ENCODE measurements at regions not wholly inside any gene's neighbourhood (a gene's known extent, or its start where the extent isn't known, plus 50 kb on each side); places are given as distances from the start of the nearest gene placed in this dataset.

GRCh38 chr17:55632893-55633292 is 89.8 kb downstream of the TMEM100 start:
- no peak for DNase-seq

GRCh38 chr17:55632236-55632635 is 90.4 kb downstream of the TMEM100 start:
- no peak for DNase-seq

DNA sequence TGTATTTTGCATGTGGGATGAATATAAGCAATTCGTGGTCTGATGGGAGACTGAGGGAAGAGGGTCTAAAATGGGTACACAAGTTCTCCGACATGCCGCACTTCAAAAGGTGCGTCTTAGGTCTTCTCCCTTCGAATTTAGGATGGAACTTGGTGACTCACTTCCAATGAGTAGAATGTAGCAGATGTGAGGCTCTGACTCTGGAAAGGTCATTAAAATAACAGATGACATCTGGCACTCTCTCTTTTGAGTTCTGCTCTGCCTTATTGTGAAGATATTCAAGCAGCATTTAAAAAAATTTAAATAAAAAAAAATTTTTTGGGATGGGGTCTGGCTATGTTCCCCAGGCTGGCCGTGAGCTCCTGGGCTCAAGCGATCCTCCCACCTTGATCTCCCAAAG is 92.7 kb downstream of the TMEM100 start:
- no peak for DNase-seq

- no peak for DNase-seq
Observed at GRCh38 chr17:55625521-55625920, 97.1 kb downstream of the TMEM100 start.

- DNase-seq: no peak
Observed at GRCh38 chr17:55624772-55625433, 97.8 kb downstream of the TMEM100 start.

DNA sequence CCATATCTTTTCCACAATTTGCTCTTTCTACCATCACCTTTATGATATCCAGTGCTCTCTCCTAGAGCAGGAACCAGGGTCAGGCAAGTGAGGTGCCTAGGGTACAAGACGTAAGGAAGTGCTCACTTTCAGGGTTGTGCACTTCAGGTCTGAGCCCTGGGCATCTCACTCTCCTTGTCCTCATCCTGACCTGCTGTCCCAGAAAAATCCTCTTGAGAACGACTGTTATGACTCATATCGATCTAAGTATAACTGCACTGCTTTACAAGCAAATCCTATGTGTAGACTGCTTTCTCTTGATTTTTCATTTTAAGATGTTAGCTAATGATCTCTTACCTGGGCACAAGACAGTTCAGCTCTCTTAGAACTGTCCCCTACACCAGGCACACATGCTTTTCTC is 100.1 kb downstream of the TMEM100 start:
- DNase-seq: no peak

DNA sequence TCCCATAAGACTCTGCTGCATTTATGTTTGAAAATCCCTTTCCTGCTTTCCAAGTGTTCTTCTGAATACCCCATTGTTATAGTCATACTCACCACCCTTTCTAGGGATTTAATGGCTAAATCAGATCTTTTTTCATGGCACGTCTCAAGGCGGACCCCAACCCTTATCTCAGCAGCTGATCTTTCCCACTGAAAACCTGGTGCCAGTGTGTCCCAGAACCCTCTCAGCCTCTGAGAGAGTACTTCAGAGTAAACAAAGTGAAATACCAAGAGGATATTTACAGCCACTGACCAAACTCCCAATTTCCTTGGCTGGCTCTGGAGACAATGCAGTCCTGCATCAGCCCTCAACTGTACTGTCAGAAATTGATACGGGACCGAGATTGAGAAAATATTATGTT is 101.7 kb downstream of the TMEM100 start:
- DNase-seq: no peak

GRCh38 chr17:55620023-55620422 is 102.6 kb downstream of the TMEM100 start:
- DNase-seq: no peak

DNA sequence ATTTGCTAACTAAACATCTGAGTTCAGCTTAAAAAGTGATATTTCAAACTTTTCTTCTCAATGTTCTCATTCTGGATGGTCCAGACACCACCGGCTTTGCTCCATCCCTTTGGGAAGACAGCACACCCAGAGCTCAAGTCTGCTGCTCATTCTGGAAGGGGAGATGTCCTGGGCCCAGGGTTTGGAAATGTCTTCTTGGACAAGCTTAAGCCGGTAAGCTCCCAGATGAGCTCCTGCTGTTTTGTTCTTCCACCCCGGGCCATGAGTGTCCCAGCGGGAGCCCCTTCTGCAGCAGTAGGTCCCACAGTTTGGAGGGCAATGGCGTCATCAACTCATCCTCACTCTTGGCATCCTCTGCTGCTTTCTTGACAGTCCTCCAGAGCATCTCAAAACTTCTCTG is 105.2 kb downstream of the TMEM100 start:
- DNase-seq: no peak

- no peak for DNase-seq
Observed at GRCh38 chr17:55614061-55614460, 102.8 kb upstream of the SMIM36 start.

- no peak for DNase-seq
Observed at GRCh38 chr17:55612691-55613141, 101.5 kb upstream of the SMIM36 start.

- no peak for DNase-seq
Observed at GRCh38 chr17:55607731-55608341, 96.6 kb upstream of the SMIM36 start.

DNA sequence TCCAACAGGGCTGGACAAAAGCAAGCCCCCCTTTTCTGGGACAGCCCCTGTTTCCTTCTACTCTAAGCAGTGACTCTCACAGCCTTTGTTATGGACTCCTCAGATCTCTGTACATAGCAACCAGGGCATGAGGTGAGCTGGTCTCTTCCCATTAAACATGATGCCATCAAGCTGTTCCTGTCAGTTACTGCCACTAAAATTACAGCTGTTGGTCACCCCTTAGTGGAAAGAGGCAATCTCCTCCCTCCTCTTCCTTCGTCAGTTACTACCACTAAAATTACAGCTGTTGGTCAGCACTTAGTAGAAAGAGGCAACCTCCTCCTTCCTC is 95.2 kb upstream of the SMIM36 start:
- no peak for DNase-seq

GRCh38 chr17:55605705-55606487 is 94.6 kb upstream of the SMIM36 start:
- DNase-seq: no peak

DNA sequence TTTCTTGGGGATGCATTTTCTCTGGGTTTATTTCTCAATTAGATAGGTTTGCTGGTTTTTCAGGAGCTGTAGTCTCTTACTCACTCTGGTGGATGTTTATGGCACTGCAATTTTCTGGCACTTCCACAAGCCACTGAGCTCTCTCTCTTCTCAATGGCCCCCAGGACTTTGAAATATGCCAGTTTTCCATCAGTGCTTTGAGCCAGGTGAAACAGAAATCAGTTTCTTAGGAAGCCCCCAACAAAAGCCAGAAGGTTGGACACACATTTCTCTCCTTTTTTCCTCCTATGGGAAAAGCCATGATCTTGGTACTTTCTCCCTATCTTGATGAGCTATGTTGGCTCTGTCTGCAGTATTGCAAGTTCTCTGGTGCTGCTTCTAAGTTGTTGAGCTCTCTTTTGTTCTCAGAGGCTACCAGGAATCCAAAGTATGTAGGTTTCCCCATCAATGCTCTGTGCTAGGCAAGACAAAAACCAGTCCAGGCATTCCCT is 90.7 kb upstream of the SMIM36 start:
- peak; percentile 17 for DNase-seq

DNA sequence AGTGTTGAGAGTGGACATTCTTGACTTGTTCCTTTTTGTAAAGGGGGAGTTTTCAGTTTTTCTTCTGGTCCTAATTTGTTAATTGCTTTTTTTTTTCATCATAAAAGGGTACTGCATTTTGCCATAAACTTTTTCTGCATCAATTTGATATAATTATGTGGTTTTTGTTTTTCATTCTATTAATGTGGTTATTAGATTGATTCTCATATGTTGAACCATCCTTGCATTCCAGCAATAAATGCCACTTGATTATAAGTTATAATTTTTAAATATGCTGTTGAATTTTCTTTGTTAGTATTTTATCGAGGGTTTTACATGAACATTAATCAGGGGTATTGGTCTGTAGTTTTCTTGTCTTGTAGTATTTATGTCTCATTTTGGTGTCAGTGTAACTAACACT is 87.2 kb upstream of the SMIM36 start:
- DNase-seq: no peak

DNA sequence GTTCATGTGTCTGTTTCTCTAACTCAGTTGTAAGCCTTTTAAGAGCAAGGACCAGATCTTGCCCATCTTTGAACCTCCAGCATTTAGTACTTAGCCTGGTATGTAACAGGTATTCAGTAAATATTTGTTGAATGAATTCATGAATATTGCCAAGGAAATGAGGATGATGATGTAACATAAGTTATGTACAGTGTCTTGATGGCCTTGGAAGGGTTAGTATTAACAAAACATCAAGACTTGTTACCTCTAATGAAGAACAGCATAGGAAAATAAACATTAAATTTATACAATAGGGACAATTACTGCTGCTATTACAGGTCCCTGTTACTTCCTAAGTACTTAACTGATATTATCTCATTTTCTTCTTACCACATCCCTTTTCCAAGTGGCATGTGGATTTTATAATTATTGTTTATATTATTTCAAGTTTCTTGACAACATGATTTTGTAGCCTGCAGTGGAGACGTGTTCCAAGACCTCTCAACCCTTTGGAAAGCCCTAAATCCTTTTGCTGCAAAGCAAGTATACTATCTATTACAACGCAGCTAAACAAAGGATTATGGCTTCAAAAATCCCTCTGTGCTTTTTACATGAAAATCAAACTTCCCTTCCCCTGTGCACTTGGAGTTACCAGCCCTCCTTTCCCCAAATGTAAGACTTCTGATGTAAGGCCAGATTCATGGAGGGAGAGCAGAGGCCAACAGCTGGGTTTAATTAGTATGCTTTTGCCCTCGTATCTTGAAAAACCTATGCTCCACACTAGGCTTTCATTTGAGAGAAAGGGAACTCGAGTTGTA is 77.4 kb upstream of the SMIM36 start:
- no peak for DNase-seq

DNA sequence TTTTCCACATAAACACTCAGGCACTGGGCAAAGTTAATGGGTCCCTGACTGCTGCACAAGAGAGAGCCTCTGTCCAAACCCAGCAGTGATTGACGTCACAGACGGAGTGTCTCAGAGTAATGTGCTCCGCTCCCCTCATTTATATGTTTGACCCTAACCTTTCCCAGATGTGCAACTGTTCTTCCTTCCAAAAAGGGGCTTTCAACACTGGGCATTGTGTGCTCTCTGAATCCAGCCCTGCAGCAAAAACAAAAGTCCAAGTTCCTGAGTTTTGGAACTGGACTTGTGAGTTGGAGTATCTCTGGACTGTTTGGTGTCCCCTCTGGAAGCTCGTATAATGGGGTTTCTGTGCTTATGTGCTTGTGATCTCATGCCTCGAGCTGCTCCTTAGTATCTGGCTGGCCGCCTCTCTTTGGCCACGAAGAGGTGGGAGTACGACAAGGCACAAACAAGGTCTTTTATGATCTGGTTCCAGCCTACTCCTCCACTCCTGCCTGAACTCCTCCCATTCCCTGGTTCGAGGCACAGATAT is 76.4 kb upstream of the SMIM36 start:
- DNase-seq: no peak

GRCh38 chr17:55585629-55586028 is 74.4 kb upstream of the SMIM36 start:
- no peak for DNase-seq

DNA sequence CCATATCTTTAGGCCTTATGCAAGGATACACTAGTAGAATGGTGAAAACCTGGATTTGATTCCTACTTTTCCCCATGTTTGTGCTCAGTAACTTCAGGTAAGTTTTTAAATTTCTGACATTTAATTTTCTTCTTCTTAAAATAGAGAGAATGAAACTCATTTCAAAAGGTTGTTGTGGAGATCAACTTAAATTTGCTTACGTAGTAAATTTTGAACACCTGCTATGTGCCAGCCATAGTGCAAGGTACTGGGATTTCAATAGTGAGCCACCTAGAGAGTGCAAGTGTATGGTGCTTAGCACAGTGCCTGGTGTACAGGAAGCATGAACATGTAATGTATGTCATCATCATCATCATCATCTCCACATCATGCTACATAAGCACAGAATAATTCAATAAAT is 73.6 kb upstream of the SMIM36 start:
- no peak for DNase-seq

- DNase-seq: no peak
Observed at GRCh38 chr17:55584055-55584685, 72.9 kb upstream of the SMIM36 start.

DNA sequence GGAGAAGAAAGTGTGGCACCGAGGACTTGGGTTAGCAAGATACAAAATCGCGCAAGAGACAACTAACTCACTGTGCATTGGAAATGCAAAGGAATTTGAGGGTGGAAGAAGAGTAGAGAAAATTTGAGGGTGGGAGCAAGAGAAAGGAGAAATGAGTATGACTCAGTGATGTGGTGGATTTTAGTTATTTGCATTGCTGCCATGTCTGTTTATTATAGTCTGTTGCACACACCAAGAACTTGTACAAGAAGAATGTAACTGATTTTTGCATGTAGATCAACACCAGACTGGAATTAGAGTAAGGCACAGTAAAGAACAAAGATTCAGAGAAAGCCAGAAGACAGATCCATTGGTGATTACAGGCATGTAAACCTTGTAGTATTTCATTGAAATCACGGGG is 71.6 kb upstream of the SMIM36 start:
- DNase-seq: no peak
